GM19240 (cell line): ENCODE measurements at regions not wholly inside any gene's neighbourhood (a gene's known extent, or its start where the extent isn't known, plus 50 kb on each side); places are given as distances from the start of the nearest gene placed in this dataset.

ENCODE experiments used
- DNase-seq: peaks from one replicate; pipeline ENCODE4 v3.0.0; 2011; ENCODE audit warnings: low spot score; ENCODE audit not compliant: insufficient read length

GRCh38 chr18:38116716-38117115 is 551.1 kb upstream of the CELF4 start:
- no peak for DNase-seq

GRCh38 chr18:38115201-38115600 is 549.6 kb upstream of the CELF4 start:
- DNase-seq, result no peak

GRCh38 chr18:38087538-38087937 is 521.9 kb upstream of the CELF4 start:
- no peak for DNase-seq

- no peak for DNase-seq
Measured at GRCh38 chr18:38081516-38081915, 515.9 kb upstream of the CELF4 start.

- DNase-seq, result no peak
Measured at GRCh38 chr18:38077229-38077628, 511.6 kb upstream of the CELF4 start.

GRCh38 chr18:38076346-38077070 is 510.9 kb upstream of the CELF4 start:
- DNase-seq, result no peak

GRCh38 chr18:38074298-38074876 is 508.8 kb upstream of the CELF4 start:
- DNase-seq, result no peak

GRCh38 chr18:38067821-38068220 is 502.2 kb upstream of the CELF4 start:
- no peak for DNase-seq

- no peak for DNase-seq
Measured at GRCh38 chr18:38067086-38067485, 501.5 kb upstream of the CELF4 start.

- no peak for DNase-seq
Measured at GRCh38 chr18:38052879-38053590, 487.4 kb upstream of the CELF4 start.

- DNase-seq, result no peak
Measured at GRCh38 chr18:38047820-38048219, 482.2 kb upstream of the CELF4 start.

GRCh38 chr18:38046651-38047050 is 481.1 kb upstream of the CELF4 start:
- DNase-seq, result no peak

- no peak for DNase-seq
Measured at GRCh38 chr18:38045845-38046244, 480.2 kb upstream of the CELF4 start.

GRCh38 chr18:38042211-38042890 is 476.8 kb upstream of the CELF4 start:
- DNase-seq, result no peak

- DNase-seq, result no peak
Measured at GRCh38 chr18:38038242-38038641, 472.6 kb upstream of the CELF4 start.

GRCh38 chr18:38035193-38035592 is 469.6 kb upstream of the CELF4 start:
- DNase-seq, result no peak

- no peak for DNase-seq
Measured at GRCh38 chr18:38033282-38033681, 467.7 kb upstream of the CELF4 start.

- DNase-seq, result no peak
Measured at GRCh38 chr18:38032516-38032915, 466.9 kb upstream of the CELF4 start.

GRCh38 chr18:38028946-38029345 is 463.3 kb upstream of the CELF4 start:
- no peak for DNase-seq

- DNase-seq, result no peak
Measured at GRCh38 chr18:38025433-38026038, 459.9 kb upstream of the CELF4 start.

GRCh38 chr18:38023871-38024270 is 458.3 kb upstream of the CELF4 start:
- DNase-seq, result no peak

- no peak for DNase-seq
Measured at GRCh38 chr18:38022234-38022633, 456.6 kb upstream of the CELF4 start.
